ENCODE measurements at regions not wholly inside any gene's neighbourhood (a gene's known extent, or its start where the extent isn't known, plus 50 kb on each side); places are given as distances from the start of the nearest gene placed in this dataset.
"Not testable (repeated sequence)": the region's sequence is repeated elsewhere in the genome, so short reads cannot be mapped to it uniquely, and the experiment has no call there.

DNA sequence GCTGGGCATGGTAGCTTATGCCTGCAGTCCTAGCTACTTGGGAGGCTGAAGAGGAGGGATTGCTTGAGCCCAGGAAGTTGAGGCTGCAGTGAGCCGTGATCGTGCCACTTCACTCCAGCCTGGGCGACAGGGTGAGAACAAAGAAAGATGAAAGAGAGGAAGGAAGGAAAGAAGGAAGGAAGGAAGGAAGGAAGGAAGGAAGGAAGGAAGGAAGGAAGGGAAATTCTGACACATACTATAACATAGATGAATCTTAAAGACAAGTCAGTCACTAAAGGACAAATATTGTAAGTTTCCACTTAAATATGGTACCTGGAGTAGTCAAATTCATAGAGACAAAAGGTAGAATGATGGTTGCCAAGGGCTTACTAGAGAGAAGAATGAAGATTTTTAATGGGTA is 108.0 kb upstream of the CACHD1 start:
- DNase-seq (ENCODE audit: low spot score), result no peak

DNA sequence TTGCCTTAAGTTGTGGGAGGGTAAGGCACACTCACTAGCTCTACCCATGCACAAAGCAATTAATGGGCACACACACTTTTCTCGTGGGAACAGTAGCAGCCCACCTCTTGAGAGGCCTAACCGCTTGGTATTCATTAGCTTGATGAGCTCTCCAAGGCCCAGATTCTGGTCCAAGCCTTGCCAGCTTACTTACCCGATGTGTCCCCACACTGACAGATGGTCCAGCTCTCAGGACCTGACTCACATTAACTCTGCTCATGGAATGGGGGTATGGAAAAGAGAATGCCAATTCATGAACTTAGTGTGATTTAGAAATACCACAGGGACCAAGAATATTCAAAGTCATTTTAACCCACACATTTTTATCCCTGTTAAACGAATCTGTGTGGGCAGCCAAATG is 106.8 kb upstream of the CACHD1 start:
- DNase-seq (ENCODE audit: low spot score), result no peak

DNA sequence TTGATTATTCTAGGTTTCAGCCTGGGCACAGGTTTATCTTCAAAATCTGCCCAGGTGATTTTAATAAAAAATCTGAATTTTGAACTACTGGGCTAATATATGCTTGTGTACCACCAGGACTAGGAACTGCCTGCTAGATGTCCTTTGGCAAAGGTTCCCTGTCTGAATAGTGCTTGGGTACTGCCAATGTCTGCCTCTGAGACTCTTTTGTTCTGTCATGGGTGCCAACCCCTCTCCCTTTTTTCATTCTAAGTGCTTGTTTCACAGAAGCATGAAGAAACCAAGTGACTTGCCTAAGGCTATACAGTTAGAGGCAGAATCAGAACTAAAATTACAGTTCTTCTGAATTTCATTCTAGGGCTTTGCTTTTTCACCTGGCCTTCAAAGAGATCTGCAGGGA is 106.3 kb upstream of the CACHD1 start:
- no peak for DNase-seq (ENCODE audit: low spot score)

DNA sequence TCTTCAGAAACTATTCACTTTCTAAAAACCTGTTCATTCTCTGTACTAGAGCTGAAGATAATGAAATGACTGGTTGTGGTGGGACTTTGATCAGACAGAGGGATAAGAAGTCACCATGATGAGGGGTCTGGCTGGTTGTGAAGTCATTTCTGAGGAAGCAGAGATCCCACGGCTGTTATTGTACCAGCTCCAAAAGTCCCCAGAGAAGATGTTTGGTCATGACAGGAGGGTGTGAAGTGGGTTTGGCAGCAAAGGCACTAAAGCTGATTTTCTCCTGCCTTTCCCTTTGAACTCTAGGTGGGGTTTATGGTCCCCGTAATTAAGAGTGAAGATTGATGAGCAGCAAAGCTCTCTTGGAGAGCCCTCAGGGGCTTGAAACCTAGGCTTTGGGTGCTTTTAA is 103.1 kb upstream of the CACHD1 start:
- DNase-seq (ENCODE audit: low spot score), result no peak

DNA sequence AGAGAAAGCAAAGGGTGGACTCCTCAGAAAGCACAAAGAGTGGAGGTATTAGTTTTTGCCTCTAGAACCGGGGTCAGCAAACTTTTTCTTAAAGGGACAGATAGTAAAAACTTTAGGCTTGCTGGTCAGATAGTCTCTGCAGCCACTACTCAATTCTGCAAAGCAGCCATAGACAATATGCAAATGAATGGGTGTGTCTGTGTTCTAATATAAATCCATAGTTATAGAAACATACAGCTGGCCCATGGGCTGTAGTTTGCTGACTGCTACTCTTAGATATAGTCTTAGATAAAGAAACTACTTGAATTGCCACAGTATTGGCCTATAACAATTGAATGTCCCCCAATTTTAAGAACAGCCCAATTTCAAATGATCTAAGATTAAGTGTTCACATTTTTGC is 101.6 kb upstream of the CACHD1 start:
- DNase-seq (ENCODE audit: low spot score), result no peak

DNA sequence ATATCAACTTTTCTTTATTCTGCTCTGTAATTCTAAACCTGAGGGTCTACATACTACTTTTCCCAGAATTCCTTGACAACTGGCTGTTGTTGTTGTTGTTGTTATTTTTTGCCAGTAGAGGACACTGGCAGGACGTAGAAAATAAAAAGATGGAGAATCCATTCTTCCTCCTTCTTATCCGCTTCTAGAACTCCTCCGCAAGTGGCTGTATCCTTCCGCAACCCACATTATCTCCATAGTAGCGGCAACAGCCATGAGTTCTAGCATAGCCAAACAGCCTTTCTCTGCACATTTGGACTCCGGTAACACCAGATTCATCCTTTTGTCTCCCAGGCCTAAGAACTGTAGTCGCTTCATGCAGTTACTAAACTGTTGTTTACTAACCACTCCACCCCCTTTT is 91.1 kb upstream of the CACHD1 start:
- no peak for DNase-seq (ENCODE audit: low spot score)

DNA sequence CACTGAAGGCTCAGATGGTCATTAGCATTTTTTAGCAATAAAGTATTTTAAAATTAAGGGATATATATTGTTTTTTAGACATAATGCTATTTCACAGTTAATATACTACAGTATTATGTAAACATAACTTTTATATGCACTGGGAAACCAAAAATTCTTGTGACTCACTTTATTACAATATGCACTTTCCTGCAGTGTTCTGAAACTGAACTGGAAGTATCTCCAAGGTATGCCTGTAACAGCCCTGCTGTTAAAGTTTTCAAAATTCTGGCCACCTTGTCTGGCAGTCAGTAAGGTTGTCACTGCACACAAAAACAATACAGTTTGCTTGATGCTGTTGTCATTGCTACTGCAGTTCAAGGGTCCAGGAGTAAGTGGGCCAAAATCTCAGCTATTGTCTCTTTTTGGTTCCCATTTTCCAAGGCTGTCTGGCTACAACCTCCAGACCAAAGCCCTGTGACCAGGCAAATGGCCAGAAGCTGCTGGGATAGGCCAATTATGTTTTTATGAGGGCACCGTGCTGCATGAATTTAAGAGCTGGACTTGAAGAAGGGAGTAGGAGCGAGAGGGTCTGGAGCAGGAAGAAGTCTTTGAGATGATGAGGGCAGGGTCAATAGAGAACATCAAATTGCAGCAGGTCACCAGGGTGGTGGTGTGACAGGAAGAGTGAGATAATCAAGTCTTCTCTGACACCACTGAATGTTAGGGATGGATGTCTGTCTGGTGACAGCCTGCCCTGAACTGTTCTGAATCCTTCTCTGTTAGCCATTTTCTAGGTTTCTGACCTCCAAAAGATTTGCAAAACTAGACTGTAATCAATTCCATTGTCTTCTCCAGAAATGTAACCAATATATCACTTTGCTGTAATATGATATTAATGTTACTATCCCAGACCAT is 82.3 kb upstream of the CACHD1 start:
- DNase-seq (ENCODE audit: low spot score), result no peak

DNA sequence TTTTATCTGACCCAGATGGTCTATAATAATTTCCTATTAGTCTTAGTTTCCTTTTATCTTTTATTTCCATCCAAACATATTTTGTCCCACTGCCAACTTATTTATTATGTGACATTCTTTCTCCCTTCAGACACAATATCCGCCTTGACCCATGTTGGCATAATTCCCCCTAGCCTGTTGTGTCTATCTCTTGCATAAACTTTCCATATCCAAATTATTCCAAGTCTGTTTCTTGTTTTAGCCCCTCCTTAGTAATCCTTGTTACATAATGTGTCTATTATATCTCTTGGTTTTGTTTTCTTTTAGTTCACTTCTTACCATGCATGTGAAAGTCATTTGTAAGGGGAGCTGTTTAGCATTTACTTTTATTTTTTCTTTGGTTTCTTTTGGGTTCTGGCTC is 81.6 kb upstream of the CACHD1 start:
- DNase-seq (ENCODE audit: low spot score), result no peak

DNA sequence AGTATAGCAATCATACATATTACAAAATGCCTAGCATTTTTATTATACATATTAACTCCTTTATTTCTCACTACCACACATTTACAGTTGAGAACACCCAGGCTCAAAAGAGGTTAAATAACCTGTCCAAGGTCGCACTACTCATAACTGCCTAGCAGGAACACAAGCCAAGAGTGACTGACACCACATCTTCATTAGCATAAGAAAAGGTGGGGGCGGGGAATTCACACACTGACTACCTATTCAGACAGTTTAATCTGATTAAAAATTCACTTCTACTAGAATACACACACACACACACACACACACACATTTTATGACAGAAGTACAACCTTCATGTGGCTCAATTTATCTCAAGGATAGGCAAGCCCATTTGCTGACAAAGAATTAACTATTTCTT is 77.8 kb upstream of the CACHD1 start:
- DNase-seq (ENCODE audit: low spot score), result peak; percentile 51

DNA sequence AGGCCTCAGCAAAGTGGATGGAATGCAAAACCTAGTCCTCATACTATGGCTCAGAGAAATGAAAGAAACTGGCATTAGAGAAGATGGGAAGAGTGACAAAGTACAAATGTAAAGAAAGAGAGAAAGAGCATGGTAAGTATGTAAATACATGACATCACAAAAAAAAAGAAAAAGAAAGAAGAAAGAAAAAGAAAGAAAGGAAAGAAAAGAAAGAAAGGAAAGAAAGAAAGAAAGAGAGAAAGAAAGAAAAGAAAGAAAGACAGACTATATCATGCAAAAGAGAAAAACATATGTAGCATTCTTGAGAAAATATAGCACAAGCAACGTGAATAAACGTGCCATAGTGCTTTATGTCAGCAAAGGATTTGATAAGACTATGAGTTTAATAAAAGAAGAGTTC is 76.1 kb upstream of the CACHD1 start:
- DNase-seq (ENCODE audit: low spot score), result no peak

DNA sequence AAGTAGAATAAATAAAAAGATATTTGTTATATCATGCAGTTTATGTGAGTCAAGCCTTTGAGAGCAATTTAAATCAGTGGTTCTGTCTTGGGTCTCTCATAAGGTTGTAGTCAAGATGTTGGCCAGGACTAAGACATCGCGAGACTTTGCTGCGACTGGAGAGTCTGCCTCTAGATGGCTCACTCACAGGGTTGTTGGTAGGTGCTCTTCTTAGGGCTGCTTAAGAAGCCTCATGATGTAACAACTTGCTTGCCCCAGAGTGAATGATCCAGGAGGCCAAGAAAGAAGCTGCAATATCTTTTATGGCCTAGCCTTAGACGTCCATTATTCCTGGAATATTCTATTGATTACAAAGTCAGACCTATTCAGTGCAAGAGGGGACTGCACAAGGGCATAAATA is 73.1 kb upstream of the CACHD1 start:
- DNase-seq (ENCODE audit: low spot score), result no peak

DNA sequence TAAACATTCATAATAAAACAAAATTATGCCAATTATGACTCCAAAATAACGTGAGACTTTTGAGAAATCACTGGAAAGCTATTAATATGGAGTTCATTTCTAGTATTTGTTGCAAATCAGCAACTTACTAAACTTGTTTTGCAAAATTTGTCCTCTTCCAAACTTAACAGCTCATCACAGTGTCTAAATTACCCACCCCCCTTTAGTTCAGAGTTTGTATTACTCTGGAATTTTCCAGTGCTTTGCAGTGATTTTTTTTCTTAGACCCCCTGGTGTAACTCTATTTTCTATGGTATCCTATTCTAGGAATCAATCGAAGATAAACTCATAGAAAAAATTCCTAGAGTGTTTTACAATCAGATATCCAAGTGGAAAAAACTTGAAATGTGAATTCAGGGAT is 72.4 kb upstream of the CACHD1 start:
- DNase-seq (ENCODE audit: low spot score), result no peak

DNA sequence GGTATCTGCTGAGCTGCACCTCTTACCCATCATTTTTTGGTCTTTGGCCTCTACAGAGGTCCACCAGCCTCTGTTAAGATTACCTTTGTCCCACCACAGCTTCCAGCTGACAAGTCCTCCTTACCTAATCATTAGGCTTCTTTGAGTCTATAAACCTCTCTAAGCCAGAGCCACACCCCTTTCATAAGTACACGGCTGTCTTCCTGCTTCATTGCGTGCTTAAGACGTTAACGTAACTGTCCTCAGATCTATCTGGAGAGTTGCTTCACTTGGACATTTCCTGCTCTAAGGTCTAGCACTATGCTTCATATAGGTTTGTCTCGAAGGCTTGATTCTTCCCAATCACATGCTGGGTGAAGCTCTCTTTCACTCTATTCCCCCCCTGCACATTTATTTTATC is 71.0 kb upstream of the CACHD1 start:
- DNase-seq (ENCODE audit: low spot score), result no peak

DNA sequence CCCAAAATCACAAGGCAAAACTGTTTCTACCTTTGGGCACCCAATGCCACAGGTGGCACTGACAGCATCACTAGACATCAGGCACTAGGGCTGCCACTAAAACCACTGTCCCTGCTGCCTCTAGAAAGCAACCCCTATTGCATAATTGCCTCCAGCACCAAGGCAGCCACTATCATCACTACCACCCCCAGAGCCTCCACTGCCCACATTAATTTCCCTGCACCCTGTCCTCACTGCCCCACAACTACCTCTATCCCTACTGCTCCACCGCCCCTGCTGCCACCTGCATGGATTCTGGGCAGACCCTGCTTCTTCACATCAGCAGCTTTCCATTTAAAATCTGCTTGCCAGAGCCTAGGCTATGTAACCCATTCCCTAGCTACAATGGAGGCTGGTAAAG is 68.6 kb upstream of the CACHD1 start:
- no peak for DNase-seq (ENCODE audit: low spot score)

DNA sequence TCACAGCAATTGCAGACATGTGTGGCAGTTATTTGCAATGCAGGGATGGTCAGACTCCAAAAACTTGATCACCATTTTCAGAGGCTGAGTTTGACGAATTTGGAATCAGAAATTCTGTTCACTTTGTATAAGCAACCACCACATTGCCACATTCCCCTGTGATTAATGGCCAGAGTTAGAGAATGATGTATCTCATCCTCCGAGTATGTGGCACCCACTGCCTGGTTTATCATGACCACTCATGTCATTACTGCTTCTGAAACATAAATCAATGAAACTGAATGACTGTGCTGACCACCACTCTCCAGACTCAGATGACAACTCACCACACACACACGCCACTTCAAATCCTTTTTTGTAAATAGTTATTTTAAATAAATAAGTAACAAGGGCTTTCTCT is 66.6 kb upstream of the CACHD1 start:
- DNase-seq (ENCODE audit: low spot score), result no peak

DNA sequence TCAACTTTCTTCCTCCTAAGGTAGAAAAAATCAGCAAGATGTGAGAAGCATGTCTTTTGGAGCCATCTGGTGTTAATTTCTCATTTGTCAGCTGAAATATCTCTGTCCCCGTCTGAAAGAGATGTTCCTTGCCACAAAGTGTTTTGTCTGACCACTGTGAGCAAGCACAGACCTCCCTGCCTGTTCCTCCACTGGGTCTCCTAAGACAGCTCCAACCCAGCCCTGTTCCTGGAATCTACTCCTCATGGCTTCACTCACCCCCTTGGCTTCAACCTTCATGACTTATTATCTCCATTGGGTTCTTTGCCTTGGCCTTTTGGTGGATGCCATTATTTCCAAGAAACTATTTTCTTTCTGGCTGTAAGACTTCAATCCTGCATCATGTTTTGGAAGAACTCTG is 65.7 kb upstream of the CACHD1 start:
- no peak for DNase-seq (ENCODE audit: low spot score)

DNA sequence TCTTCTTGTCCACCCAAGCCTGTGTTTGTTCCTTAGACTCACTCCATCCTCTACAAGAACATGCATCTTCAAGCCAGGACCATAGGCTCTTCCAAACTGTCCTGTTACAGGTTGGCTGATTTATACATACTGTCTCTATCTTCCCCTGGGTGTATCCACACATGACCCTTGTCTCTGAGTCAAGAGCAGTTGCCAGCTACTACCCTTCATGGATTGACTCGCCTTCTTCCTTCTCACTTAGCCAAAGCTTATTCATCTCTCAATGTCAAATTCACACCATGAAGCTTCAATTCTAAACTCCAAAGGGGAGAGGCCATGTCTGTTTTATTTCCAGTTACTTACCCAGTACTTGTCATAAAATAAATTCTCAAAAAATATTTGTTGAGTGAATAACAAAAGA is 64.1 kb upstream of the CACHD1 start:
- no peak for DNase-seq (ENCODE audit: low spot score)

DNA sequence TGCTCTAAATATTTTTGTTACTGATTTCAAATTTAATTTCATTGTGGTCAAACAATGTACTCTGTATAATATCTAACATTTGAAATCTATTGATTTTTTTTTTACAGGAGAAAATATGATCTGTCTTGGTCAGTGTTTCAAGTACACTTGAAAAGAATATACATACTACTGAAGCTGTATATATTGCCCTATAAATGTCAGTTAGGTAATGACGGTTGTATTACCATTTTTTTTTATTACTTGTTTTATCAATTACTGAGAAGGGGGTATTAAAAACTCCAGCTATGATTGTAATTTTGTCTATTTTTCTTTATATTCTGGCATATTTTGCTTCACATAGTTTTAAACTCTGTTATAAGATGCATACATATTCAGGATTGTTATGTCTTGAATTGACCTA is 59.7 kb upstream of the CACHD1 start:
- no peak for DNase-seq (ENCODE audit: low spot score)

DNA sequence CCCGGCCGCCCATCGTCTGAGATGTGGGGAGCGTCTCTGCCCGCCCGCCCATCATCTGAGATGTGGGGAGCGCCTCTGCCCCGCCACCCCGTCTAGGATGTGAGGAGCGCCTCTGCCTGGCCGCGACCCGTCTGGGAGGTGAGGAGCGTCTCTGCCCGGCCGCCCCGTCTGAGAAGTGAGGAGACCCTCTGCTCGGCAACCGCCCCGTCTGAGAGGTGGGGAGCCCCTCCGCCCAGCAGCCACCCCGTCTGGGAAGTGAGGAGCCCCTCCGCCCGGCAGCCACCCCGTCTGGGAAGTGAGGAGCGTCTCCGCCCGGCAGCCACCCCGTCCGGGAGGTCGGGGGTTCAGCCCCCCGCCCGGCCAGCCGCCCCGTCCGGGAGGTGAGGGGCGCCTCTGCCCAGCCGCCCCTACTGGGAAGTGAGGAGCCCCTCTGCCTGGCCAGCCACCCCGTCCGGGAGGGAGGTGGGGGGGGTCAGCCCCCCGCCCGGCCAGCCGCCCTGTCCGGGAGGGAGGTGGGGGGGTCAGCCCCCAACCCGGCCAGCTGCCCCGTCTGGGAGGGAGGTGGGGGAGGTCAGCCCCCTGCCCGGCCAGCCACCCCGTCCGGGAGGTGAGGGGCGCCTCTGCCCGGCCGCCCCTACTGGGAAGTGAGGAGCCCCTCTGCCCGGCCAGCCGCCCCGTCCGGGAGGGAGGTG is 54.9 kb upstream of the CACHD1 start:
- DNase-seq (ENCODE audit: low spot score), result not testable (repeated sequence)

DNA sequence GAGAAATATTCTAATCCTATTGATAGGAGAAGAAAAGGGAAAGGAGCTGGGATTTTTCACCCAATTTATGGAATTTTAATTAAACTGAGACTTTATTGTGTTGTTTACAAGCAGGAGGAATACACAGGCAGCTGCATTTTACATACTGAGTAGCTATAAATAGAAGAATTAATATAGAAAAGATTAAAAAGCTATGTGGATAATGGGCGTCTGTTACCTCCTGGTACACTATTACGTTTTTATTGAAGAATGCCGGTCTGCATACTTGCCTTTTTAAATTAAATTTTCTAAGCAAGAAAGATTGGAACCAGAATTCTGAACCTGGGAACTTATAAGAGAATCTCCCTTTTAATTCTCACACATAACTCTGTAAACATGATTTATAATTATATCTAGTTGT is 52.1 kb upstream of the CACHD1 start:
- DNase-seq (ENCODE audit: low spot score), result no peak

All from ecto neural progenitor cell (in vitro differentiated cells).